OCI-LY7 (cell line): ENCODE measurements at regions not wholly inside any gene's neighbourhood (a gene's known extent, or its start where the extent isn't known, plus 50 kb on each side); places are given as distances from the start of the nearest gene placed in this dataset.

Experiments used
- EZH2phosphoT487 ChIP-seq: fragments of 200-600 bp; sonication (generic); IDR thresholded peaks from 2 replicates; pipeline ENCODE4 v1.6.1; 2018; ENCODE audit warnings: low read depth, borderline replicate concordance, mild to moderate bottlenecking, mixed run types, antibody characterized with exemption, low read length, moderate library complexity, mixed read lengths
- TF ChIP-seq, protein P1 (sequence below): fragments of 200-600 bp; sonication (generic); conservative IDR thresholded peaks from 2 replicates; pipeline ENCODE4 v1.5.1; 2014; ENCODE audit warnings: mild to moderate bottlenecking, antibody characterized with exemption, low read length, moderate library complexity, mixed read lengths

- TF ChIP-seq, protein P1, sequence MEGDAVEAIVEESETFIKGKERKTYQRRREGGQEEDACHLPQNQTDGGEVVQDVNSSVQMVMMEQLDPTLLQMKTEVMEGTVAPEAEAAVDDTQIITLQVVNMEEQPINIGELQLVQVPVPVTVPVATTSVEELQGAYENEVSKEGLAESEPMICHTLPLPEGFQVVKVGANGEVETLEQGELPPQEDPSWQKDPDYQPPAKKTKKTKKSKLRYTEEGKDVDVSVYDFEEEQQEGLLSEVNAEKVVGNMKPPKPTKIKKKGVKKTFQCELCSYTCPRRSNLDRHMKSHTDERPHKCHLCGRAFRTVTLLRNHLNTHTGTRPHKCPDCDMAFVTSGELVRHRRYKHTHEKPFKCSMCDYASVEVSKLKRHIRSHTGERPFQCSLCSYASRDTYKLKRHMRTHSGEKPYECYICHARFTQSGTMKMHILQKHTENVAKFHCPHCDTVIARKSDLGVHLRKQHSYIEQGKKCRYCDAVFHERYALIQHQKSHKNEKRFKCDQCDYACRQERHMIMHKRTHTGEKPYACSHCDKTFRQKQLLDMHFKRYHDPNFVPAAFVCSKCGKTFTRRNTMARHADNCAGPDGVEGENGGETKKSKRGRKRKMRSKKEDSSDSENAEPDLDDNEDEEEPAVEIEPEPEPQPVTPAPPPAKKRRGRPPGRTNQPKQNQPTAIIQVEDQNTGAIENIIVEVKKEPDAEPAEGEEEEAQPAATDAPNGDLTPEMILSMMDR: no peak
- TF ChIP-seq EZH2phosphoT487: no peak
Observed at GRCh38 chr3:71865727-71866126, 80.8 kb upstream of the PROK2 start.
